ENCODE measurements at regions not wholly inside any gene's neighbourhood (a gene's known extent, or its start where the extent isn't known, plus 50 kb on each side); places are given as distances from the start of the nearest gene placed in this dataset.

DNA sequence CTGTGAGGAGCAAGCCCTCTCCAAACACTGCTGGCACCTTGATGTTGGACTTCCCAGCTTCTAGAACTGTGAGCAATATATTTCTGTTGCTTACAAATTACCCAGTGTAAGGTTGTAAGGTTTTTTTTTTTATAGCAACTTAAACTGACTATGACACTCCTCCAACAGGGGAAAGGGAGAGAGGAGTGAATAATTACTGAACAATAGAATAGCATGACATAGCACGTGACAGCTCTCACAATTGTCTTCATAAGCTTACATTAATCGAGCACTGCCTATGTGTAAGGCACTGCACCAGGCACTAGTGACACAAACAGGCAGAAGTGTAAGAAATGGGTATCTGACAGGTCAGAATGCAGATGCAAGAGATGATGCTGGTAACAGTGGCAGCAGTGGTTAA lies 136.9 kb downstream of the FAT3 start:
- TF ChIP-seq, protein P1, sequence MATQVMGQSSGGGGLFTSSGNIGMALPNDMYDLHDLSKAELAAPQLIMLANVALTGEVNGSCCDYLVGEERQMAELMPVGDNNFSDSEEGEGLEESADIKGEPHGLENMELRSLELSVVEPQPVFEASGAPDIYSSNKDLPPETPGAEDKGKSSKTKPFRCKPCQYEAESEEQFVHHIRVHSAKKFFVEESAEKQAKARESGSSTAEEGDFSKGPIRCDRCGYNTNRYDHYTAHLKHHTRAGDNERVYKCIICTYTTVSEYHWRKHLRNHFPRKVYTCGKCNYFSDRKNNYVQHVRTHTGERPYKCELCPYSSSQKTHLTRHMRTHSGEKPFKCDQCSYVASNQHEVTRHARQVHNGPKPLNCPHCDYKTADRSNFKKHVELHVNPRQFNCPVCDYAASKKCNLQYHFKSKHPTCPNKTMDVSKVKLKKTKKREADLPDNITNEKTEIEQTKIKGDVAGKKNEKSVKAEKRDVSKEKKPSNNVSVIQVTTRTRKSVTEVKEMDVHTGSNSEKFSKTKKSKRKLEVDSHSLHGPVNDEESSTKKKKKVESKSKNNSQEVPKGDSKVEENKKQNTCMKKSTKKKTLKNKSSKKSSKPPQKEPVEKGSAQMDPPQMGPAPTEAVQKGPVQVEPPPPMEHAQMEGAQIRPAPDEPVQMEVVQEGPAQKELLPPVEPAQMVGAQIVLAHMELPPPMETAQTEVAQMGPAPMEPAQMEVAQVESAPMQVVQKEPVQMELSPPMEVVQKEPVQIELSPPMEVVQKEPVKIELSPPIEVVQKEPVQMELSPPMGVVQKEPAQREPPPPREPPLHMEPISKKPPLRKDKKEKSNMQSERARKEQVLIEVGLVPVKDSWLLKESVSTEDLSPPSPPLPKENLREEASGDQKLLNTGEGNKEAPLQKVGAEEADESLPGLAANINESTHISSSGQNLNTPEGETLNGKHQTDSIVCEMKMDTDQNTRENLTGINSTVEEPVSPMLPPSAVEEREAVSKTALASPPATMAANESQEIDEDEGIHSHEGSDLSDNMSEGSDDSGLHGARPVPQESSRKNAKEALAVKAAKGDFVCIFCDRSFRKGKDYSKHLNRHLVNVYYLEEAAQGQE (IDR thresholded peaks at IDR 0.05; ENCODE audit: low read depth) = no peak
- TF ChIP-seq YY1 (IDR thresholded peaks at IDR 0.05; ENCODE audit: low read depth) (no peak), RAD21 (IDR thresholded peaks at IDR 0.05; ENCODE audit: low read depth) (no peak), FOXM1 (IDR thresholded peaks at IDR 0.05; ENCODE audit: borderline replicate concordance, low read depth) (no peak), CREB1 (IDR thresholded peaks at IDR 0.05; ENCODE audit: low read depth) (no peak), ZBTB7A (IDR thresholded peaks at IDR 0.05; ENCODE audit: low read depth) (no peak), TEAD4 (IDR thresholded peaks at IDR 0.05) (no peak), TCF12 (IDR thresholded peaks at IDR 0.05; ENCODE audit: low read depth) (no peak), EP300 (IDR thresholded peaks at IDR 0.05; ENCODE audit: borderline replicate concordance) (no peak)

GRCh38 chr11:92362989-92363388 lies 138.4 kb downstream of the FAT3 start:
- no peak for TF ChIP-seq TCF12 (IDR thresholded peaks at IDR 0.05; ENCODE audit: low read depth)
- TF ChIP-seq RAD21 (IDR thresholded peaks at IDR 0.05; ENCODE audit: low read depth) = no peak
- TF ChIP-seq EGR1 (IDR thresholded peaks at IDR 0.05) = no peak
- TF ChIP-seq, protein P2, sequence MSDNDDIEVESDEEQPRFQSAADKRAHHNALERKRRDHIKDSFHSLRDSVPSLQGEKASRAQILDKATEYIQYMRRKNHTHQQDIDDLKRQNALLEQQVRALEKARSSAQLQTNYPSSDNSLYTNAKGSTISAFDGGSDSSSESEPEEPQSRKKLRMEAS (IDR thresholded peaks at IDR 0.05) = no peak
- no peak for TF ChIP-seq EP300 (IDR thresholded peaks at IDR 0.05; ENCODE audit: borderline replicate concordance)
- TF ChIP-seq YY1 (IDR thresholded peaks at IDR 0.05; ENCODE audit: low read depth) = no peak
- TF ChIP-seq NFIC (IDR thresholded peaks at IDR 0.05) = no peak
- no peak for TF ChIP-seq USF1 (IDR thresholded peaks at IDR 0.05)
- TF ChIP-seq TAF1 (IDR thresholded peaks at IDR 0.05; ENCODE audit: low read depth) = no peak

DNA sequence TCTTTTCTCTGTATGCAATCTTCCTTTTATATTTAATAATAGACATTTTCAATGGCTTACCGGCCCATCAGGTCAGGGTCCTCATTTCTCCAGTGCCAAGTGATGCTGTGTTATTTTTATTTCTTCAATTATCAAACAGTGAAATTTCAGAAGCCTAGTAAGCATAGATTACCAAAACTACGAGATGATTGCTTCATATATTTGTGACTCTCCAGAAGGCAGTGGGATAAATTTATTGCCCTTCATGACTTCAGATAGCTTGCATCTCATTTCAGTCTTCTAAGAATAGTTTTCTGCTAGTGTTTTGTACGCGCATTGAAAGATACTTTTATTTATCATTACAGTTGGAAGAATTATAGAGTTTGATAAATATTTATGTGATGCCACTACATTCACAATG lies 139.6 kb downstream of the FAT3 start:
- TF ChIP-seq EP300 (IDR thresholded peaks at IDR 0.05; ENCODE audit: borderline replicate concordance) (no peak), USF1 (IDR thresholded peaks at IDR 0.05) (no peak), TAF1 (IDR thresholded peaks at IDR 0.05; ENCODE audit: low read depth) (no peak), TCF12 (IDR thresholded peaks at IDR 0.05; ENCODE audit: low read depth) (no peak), CREB1 (IDR thresholded peaks at IDR 0.05; ENCODE audit: low read depth) (no peak), NFIC (IDR thresholded peaks at IDR 0.05) (no peak), CEBPB (IDR thresholded peaks at IDR 0.05) (no peak), RAD21 (IDR thresholded peaks at IDR 0.05; ENCODE audit: low read depth) (no peak), FOXM1 (IDR thresholded peaks at IDR 0.05; ENCODE audit: borderline replicate concordance, low read depth) (no peak)
- TF ChIP-seq, protein P1 (IDR thresholded peaks at IDR 0.05; ENCODE audit: low read depth) = no peak

GRCh38 chr11:92376146-92376599 lies 151.6 kb downstream of the FAT3 start:
- TF ChIP-seq CEBPB (IDR thresholded peaks at IDR 0.05) = no peak
- no peak for TF ChIP-seq YY1 (IDR thresholded peaks at IDR 0.05; ENCODE audit: low read depth)
- TF ChIP-seq NFIC (IDR thresholded peaks at IDR 0.05) = no peak
- TF ChIP-seq, protein P1 (IDR thresholded peaks at IDR 0.05; ENCODE audit: low read depth) = no peak
- no peak for TF ChIP-seq TAF1 (IDR thresholded peaks at IDR 0.05; ENCODE audit: low read depth)
- TF ChIP-seq EP300 (IDR thresholded peaks at IDR 0.05; ENCODE audit: borderline replicate concordance) = no peak
- no peak for TF ChIP-seq RAD21 (IDR thresholded peaks at IDR 0.05; ENCODE audit: low read depth)
- TF ChIP-seq CREB1 (IDR thresholded peaks at IDR 0.05; ENCODE audit: low read depth) = no peak
- TF ChIP-seq TEAD4 (IDR thresholded peaks at IDR 0.05) = no peak
- no peak for TF ChIP-seq FOXM1 (IDR thresholded peaks at IDR 0.05; ENCODE audit: borderline replicate concordance, low read depth)
- no peak for TF ChIP-seq TCF12 (IDR thresholded peaks at IDR 0.05; ENCODE audit: low read depth)
- TF ChIP-seq ZBTB7A (IDR thresholded peaks at IDR 0.05; ENCODE audit: low read depth) = no peak
- TF ChIP-seq, protein P2 (IDR thresholded peaks at IDR 0.05) = no peak
- TF ChIP-seq USF1 (IDR thresholded peaks at IDR 0.05) = no peak
- TF ChIP-seq EGR1 (IDR thresholded peaks at IDR 0.05) = no peak
